K562 (cell line): ENCODE measurements at regions not wholly inside any gene's neighbourhood (a gene's known extent, or its start where the extent isn't known, plus 50 kb on each side); places are given as distances from the start of the nearest gene placed in this dataset.

Experiments
- ATAC-seq: fragments of 200-7000 bp; cut with Tn5 transposase; 3 replicates; pipeline ENCODE4 v1.9.1; 2020; ENCODE audit warnings: moderate library complexity
- BruUV-seq: library from RNA; stranded (reverse); fragments of 400-500 nt; replicated peaks from 2 replicates; lab custom pipeline; 2021; lab: Mats Ljungman, UMichigan
- CTCF ChIA-PET: fragments of 300-600 bp; formaldehyde crosslinking; extraction: SDS; loops from one replicate; lab custom pipeline; 2021; ENCODE audit warnings: low intra/inter-chr PET ratio; lab: Yijun Ruan, JAX
- POLR2A ChIA-PET: fragments of 300-600, 350-650 bp; sonication (Branson Sonifier 250); formaldehyde crosslinking; extraction: SDS; loops from one replicate; lab custom pipeline; 2021; ENCODE audit warnings: antibody characterized with exemption, inconsistent platforms; lab: Yijun Ruan, JAX
- DNase-seq, 4 experiments: peaks; one replicate each; pipeline versions ENCODE4 v3.0.0 to v3.0.0-alpha.2; 2011 to 2018; ENCODE audit warnings: low spot score in 3 of 4, mixed read lengths in 3 of 4; ENCODE audit errors: extremely low read depth in 1 of 4
- FAIRE-seq: peaks from 2 replicates; lab custom pipeline; 2011; peaks lifted over from hg19 to GRCh38; lab: Jason Lieb, UNC
- H2AFZ ChIP-seq: 2 replicates; pipeline ENCODE4 v1.6.0; 2011; ENCODE audit warnings: low read depth, low read length, control low read depth, inconsistent platforms
- H3K27ac ChIP-seq: fragments of 200-600 bp; 3 replicates; pipeline ENCODE4 v1.8.0; 2011; ENCODE audit warnings: low read depth, mild to moderate bottlenecking, control low read depth, inconsistent platforms, low read length, moderate library complexity, mixed read lengths; ENCODE audit errors: extremely low read depth
- H3K27me3 ChIP-seq, 2 experiments: fragments of 300-600 bp in 1 of 2; 2 replicates in 1 of 2; 3 replicates in 1 of 2; pipeline versions ENCODE4 v1.6.0 to v1.8.0; 2011; ENCODE audit warnings: inconsistent platforms in 2 of 2, low read length in 2 of 2, mild to moderate bottlenecking in 1 of 2, mixed read lengths in 1 of 2, moderate library complexity in 1 of 2; ENCODE audit not compliant: control insufficient read depth in 2 of 2, insufficient read depth in 2 of 2
- H3K36me3 ChIP-seq: fragments of 300-600 bp; 3 replicates; pipeline ENCODE4 v1.8.0; 2011; ENCODE audit warnings: mild to moderate bottlenecking, low read length, inconsistent platforms; ENCODE audit not compliant: control insufficient read depth, insufficient read depth
- H3K4me1 ChIP-seq, 2 experiments: fragments of 200-600 bp in 1 of 2; replicated peaks in 1 of 2; 2 replicates in 1 of 2; 3 replicates in 1 of 2; pipeline versions ENCODE4 v1.5.1 to v1.8.0; 2011; ENCODE audit warnings: inconsistent platforms in 2 of 2, low read length in 2 of 2, mild to moderate bottlenecking in 1 of 2, mixed read lengths in 1 of 2, moderate library complexity in 1 of 2; ENCODE audit not compliant: control insufficient read depth in 2 of 2, insufficient read depth in 2 of 2
- H3K4me2 ChIP-seq: 2 replicates; pipeline ENCODE4 v1.6.1; 2011; ENCODE audit warnings: low read length, control low read depth, inconsistent platforms, mixed read lengths; ENCODE audit not compliant: insufficient read depth
- H3K4me3 ChIP-seq: fragments of 200-600 bp; sonication (generic), shearing (Covaris generic); 2 replicates; pipeline ENCODE4 v1.5.1; 2016; ENCODE audit warnings: control low read depth, inconsistent platforms
- H3K79me2 ChIP-seq: fragments of 200-600 bp; 3 replicates; pipeline ENCODE4 v1.8.0; 2011; ENCODE audit warnings: low read length, inconsistent platforms; ENCODE audit not compliant: control insufficient read depth, insufficient read depth
- H3K9ac ChIP-seq, 2 experiments: 2 replicates each; pipeline versions ENCODE4 v1.6.0 to v1.6.1; 2011; ENCODE audit warnings: low read depth in 2 of 2, low read length in 2 of 2, control low read depth in 1 of 2, inconsistent platforms in 1 of 2, mild to moderate bottlenecking in 1 of 2, mixed read lengths in 1 of 2; ENCODE audit not compliant: insufficient read depth in 1 of 2
- H3K9me1 ChIP-seq: one replicate; pipeline ENCODE4 v1.6.0; 2011; ENCODE audit warnings: inconsistent platforms, mild to moderate bottlenecking, low read length, moderate library complexity; ENCODE audit not compliant: control insufficient read depth, insufficient read depth
- H3K9me3 ChIP-seq: replicated peaks from 2 replicates; pipeline ENCODE4 v1.5.1; 2011; ENCODE audit warnings: low read depth, low read length, inconsistent platforms; ENCODE audit not compliant: control insufficient read depth, insufficient read depth
- H4K20me1 ChIP-seq: replicated peaks from 2 replicates; pipeline ENCODE4 v1.6.1; 2011; ENCODE audit warnings: low read length, inconsistent platforms, mixed read lengths; ENCODE audit not compliant: control insufficient read depth, insufficient read depth
- CEBPB ChIP-seq: fragments of 450-650 bp; IDR thresholded peaks from 2 replicates; pipeline ENCODE4 v1.6.1; 2016; ENCODE audit warnings: missing genetic modification characterization, missing compliant biosample characterization
- MCM5 ChIP-seq: fragments of 450-650 bp; IDR thresholded peaks from 2 replicates; pipeline ENCODE4 v1.6.1; 2016; ENCODE audit warnings: low read depth
- RNF2 ChIP-seq: sonication (generic); IDR thresholded peaks from 2 replicates; pipeline ENCODE4 v1.6.1; 2016
- TRIM28 ChIP-seq: fragments of 450-650 bp; IDR thresholded peaks from 2 replicates; pipeline ENCODE4 v1.6.1; 2017
- WGBS: fragments of 100-300 bp; shearing (Covaris generic); methylation state at CpG from one replicate; pipeline ENCODE4 v1.1.6; 2016; ENCODE audit warnings: low coverage, mixed read lengths; ENCODE audit not compliant: insufficient coverage; ENCODE audit errors: missing lambda C conversion rate; 5-methylcytosine and 5-hydroxymethylcytosine counted together
- in situ Hi-C: fragments of 300-500 bp; cut with MboI; formaldehyde crosslinking; loops from 4 replicates; pipeline ENCODE4 v1.15.0; 2018; ENCODE audit warnings: inconsistent platforms, mixed read lengths
- intact Hi-C: fragments of 100-400 bp; cut with micrococcal nuclease; formaldehyde crosslinking; loops from 2 replicates; pipeline ENCODE4 v1.14.2; 2022
- TF ChIP-seq, protein P1 (sequence below): fragments of 450-650 bp; IDR thresholded peaks from 2 replicates; pipeline ENCODE4 v1.6.1; 2016; ENCODE audit warnings: low read depth, mild to moderate bottlenecking, moderate library complexity
- TF ChIP-seq, protein P2 (sequence below), 2 experiments: fragments of 450-650 bp in 1 of 2; sonication (generic) in 1 of 2; formaldehyde crosslinking in 1 of 2; IDR thresholded peaks; 2 replicates each; pipeline versions ENCODE4 v1.7.1 to v1.9.0; 2016 to 2022; ENCODE audit warnings: inconsistent platforms in 1 of 2, mild to moderate bottlenecking in 1 of 2, missing genetic modification reagents in 1 of 2
- TF ChIP-seq, protein P3 (sequence below): sonication (generic); formaldehyde crosslinking; IDR thresholded peaks from 2 replicates; pipeline ENCODE4 v1.8.0; 2022; ENCODE audit warnings: mild to moderate bottlenecking, missing genetic modification reagents
- TF ChIP-seq, protein P4 (sequence below): sonication (generic); formaldehyde crosslinking; IDR thresholded peaks from 2 replicates; pipeline ENCODE4 v1.8.0; 2022; ENCODE audit warnings: mild to moderate bottlenecking, missing genetic modification reagents

DNA sequence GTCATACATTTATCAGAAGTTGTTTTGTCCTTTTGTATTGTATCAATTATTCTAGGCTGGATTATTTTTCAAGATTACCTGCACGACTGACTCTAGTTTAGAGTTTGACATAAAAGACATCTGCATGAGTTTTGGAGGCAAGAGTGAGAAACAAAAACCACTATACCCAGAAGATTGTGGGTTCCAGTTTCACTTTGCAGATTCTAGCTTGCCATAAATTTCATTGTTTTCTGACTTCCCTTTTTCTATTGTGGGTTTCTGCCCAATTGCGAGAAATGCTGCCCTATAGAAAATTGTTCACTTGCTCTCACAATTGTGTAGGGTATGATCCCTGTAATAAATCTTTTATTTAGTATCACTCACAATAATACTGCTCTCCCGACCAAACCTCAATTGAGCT, 1043.4 kb upstream of the CDH10 start:
- no peaks in the 10 kb centered on the region for H3K4me1 ChIP-seq
- in situ Hi-C loops: no loop called here
- H3K36me3 ChIP-seq: no peaks in the 10 kb centered on the region
- H3K9me3 ChIP-seq: no peaks in the 10 kb centered on the region
- 0% methylated on average over 3 of the region's 3 CpGs for WGBS
- intact Hi-C loops: no loop called here
- no peak overlapping the region for H2AFZ ChIP-seq
- H3K4me3 ChIP-seq: no peak overlapping the region
- no TSS peak for BruUV-seq
- H3K27ac ChIP-seq: no peak overlapping the region
- H4K20me1 ChIP-seq: no peaks in the 10 kb centered on the region
- H3K4me2 ChIP-seq: no peak overlapping the region
- H3K27me3 ChIP-seq: no peaks in the 10 kb centered on the region
- H3K79me2 ChIP-seq: no peaks in the 10 kb centered on the region
- no peak for ATAC-seq
- no peak for DNase-seq
- POLR2A ChIA-PET: no interaction called here
- TF ChIP-seq, protein P1, sequence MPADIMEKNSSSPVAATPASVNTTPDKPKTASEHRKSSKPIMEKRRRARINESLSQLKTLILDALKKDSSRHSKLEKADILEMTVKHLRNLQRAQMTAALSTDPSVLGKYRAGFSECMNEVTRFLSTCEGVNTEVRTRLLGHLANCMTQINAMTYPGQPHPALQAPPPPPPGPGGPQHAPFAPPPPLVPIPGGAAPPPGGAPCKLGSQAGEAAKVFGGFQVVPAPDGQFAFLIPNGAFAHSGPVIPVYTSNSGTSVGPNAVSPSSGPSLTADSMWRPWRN: no peak
- TF ChIP-seq RNF2: no peak
- no peak for TF ChIP-seq MCM5
- no peak for TF ChIP-seq CEBPB (tag)
- TF ChIP-seq TRIM28: no peak
- TF ChIP-seq, protein P2, sequence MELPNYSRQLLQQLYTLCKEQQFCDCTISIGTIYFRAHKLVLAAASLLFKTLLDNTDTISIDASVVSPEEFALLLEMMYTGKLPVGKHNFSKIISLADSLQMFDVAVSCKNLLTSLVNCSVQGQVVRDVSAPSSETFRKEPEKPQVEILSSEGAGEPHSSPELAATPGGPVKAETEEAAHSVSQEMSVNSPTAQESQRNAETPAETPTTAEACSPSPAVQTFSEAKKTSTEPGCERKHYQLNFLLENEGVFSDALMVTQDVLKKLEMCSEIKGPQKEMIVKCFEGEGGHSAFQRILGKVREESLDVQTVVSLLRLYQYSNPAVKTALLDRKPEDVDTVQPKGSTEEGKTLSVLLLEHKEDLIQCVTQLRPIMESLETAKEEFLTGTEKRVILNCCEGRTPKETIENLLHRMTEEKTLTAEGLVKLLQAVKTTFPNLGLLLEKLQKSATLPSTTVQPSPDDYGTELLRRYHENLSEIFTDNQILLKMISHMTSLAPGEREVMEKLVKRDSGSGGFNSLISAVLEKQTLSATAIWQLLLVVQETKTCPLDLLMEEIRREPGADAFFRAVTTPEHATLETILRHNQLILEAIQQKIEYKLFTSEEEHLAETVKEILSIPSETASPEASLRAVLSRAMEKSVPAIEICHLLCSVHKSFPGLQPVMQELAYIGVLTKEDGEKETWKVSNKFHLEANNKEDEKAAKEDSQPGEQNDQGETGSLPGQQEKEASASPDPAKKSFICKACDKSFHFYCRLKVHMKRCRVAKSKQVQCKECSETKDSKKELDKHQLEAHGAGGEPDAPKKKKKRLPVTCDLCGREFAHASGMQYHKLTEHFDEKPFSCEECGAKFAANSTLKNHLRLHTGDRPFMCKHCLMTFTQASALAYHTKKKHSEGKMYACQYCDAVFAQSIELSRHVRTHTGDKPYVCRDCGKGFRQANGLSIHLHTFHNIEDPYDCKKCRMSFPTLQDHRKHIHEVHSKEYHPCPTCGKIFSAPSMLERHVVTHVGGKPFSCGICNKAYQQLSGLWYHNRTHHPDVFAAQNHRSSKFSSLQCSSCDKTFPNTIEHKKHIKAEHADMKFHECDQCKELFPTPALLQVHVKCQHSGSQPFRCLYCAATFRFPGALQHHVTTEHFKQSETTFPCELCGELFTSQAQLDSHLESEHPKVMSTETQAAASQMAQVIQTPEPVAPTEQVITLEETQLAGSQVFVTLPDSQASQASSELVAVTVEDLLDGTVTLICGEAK (IDR thresholded peaks at IDR 0.05): no peak
- TF ChIP-seq, protein P2 (CRISPR knock-in tag; IDR thresholded peaks at IDR 0.05): no peak
- TF ChIP-seq, protein P3, sequence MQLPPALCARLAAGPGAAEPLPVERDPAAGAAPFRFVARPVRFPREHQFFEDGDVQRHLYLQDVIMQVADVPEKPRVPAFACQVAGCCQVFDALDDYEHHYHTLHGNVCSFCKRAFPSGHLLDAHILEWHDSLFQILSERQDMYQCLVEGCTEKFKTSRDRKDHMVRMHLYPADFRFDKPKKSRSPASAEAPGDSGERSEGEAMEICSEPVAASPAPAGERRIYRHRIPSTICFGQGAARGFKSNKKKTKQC: no peak
- TF ChIP-seq, protein P4, sequence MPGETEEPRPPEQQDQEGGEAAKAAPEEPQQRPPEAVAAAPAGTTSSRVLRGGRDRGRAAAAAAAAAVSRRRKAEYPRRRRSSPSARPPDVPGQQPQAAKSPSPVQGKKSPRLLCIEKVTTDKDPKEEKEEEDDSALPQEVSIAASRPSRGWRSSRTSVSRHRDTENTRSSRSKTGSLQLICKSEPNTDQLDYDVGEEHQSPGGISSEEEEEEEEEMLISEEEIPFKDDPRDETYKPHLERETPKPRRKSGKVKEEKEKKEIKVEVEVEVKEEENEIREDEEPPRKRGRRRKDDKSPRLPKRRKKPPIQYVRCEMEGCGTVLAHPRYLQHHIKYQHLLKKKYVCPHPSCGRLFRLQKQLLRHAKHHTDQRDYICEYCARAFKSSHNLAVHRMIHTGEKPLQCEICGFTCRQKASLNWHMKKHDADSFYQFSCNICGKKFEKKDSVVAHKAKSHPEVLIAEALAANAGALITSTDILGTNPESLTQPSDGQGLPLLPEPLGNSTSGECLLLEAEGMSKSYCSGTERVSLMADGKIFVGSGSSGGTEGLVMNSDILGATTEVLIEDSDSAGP: no peak
- no peak overlapping the region for H3K9ac ChIP-seq
- no peak for FAIRE-seq
- CTCF ChIA-PET: no interaction called here
- H3K9me1 ChIP-seq: no peaks in the 10 kb centered on the region
